GM12878 (cell line): ENCODE measurements at regions not wholly inside any gene's neighbourhood (a gene's known extent, or its start where the extent isn't known, plus 50 kb on each side); places are given as distances from the start of the nearest gene placed in this dataset.
"Not testable (repeated sequence)": the region's sequence is repeated elsewhere in the genome, so short reads cannot be mapped to it uniquely, and the experiment has no call there.

Source experiments
- ATAC-seq: fragments of 200-7000 bp; cut with Tn5 transposase; 3 replicates; pipeline ENCODE4 v1.9.1; 2020; ENCODE audit warnings: mild to moderate bottlenecking, moderate library complexity
- BruUV-seq: library from RNA; stranded (reverse); fragments of 400-500 nt; replicated peaks from 2 replicates; lab custom pipeline; 2021; lab: Mats Ljungman, UMichigan
- CTCF ChIA-PET: fragments of 300-600 bp; sonication (Branson Sonifier 250); formaldehyde crosslinking; extraction: SDS; loops from one replicate; lab custom pipeline; 2021; ENCODE audit warnings: inconsistent platforms; lab: Yijun Ruan, JAX
- POLR2A ChIA-PET: fragments of 350-600 bp; formaldehyde crosslinking; extraction: SDS; loops from one replicate; lab custom pipeline; 2021; ENCODE audit warnings: inconsistent platforms; lab: Charles Lee
- RAD21 ChIA-PET: fragments of 300-600 bp; sonication (Branson Sonifier 250); formaldehyde crosslinking; loops from one replicate; lab custom pipeline; 2023; ENCODE audit warnings: antibody characterized with exemption; ENCODE audit not compliant: unreplicated experiment; lab: Charles Lee
- SMC1A ChIA-PET: fragments of 300-600 bp; sonication (Branson Sonifier 250); formaldehyde crosslinking; loops from one replicate; lab custom pipeline; 2023; ENCODE audit not compliant: unreplicated experiment, uncharacterized antibody; lab: Charles Lee
- DNase-seq: peaks from one replicate; pipeline ENCODE4 v3.0.0-alpha.2; 2011; ENCODE audit warnings: low read depth, low spot score
- FAIRE-seq: peaks from 3 replicates; lab custom pipeline; 2011; peaks lifted over from hg19 to GRCh38; lab: Jason Lieb, UNC
- H2AFZ ChIP-seq: 2 replicates; pipeline ENCODE4 v1.6.0; 2011; ENCODE audit warnings: low read depth, low read length, control low read depth; ENCODE audit not compliant: control insufficient read depth
- H3K27ac ChIP-seq: 2 replicates; pipeline ENCODE4 v1.5.1; 2011; ENCODE audit warnings: control low read depth; ENCODE audit not compliant: control insufficient read depth, insufficient read depth
- H3K27me3 ChIP-seq, 2 experiments: replicated peaks in 1 of 2; 2 replicates each; pipeline versions ENCODE4 v1.6.0 to v1.6.1; 2011; ENCODE audit warnings: low read length in 1 of 2; ENCODE audit not compliant: control insufficient read depth in 2 of 2, insufficient read depth in 2 of 2
- H3K36me3 ChIP-seq, 2 experiments: 2 replicates each; pipeline ENCODE4 v1.5.1; 2011; ENCODE audit warnings: low read length in 1 of 2; ENCODE audit not compliant: control insufficient read depth in 2 of 2, insufficient read depth in 2 of 2
- H3K4me1 ChIP-seq: 2 replicates; pipeline ENCODE4 v1.6.1; 2011; ENCODE audit warnings: mild to moderate bottlenecking, low read length, moderate library complexity, mixed read lengths; ENCODE audit not compliant: control insufficient read depth, insufficient read depth
- H3K4me2 ChIP-seq: 2 replicates; pipeline ENCODE4 v1.6.0; 2011; ENCODE audit warnings: control low read depth; ENCODE audit not compliant: control insufficient read depth, insufficient read depth
- H3K4me3 ChIP-seq: fragments of 200-600 bp; sonication (generic); 2 replicates; pipeline ENCODE4 v1.5.1; 2016
- H3K79me2 ChIP-seq: 2 replicates; pipeline ENCODE4 v1.6.0; 2011; ENCODE audit warnings: low read length; ENCODE audit not compliant: control insufficient read depth, insufficient read depth
- H3K9ac ChIP-seq: 2 replicates; pipeline ENCODE4 v1.8.0; 2011; ENCODE audit warnings: low read length, control low read depth, mixed read lengths; ENCODE audit not compliant: control insufficient read depth, insufficient read depth
- H3K9me3 ChIP-seq: replicated peaks from 3 replicates; pipeline ENCODE4 v1.5.1; 2011; ENCODE audit warnings: mild to moderate bottlenecking, low read length; ENCODE audit not compliant: control insufficient read depth, insufficient read depth
- H4K20me1 ChIP-seq: 2 replicates; pipeline ENCODE4 v1.6.0; 2011; ENCODE audit not compliant: control insufficient read depth, insufficient read depth
- ELK1 ChIP-seq: IDR thresholded peaks from 2 replicates; pipeline ENCODE4 v1.6.1; 2012; ENCODE audit warnings: low read depth, low read length, improper control_type of control experiment
- ESRRA ChIP-seq: IDR thresholded peaks from 2 replicates; pipeline ENCODE4 v1.6.1; 2012; ENCODE audit warnings: mild to moderate bottlenecking, low read length, improper control_type of control experiment
- IKZF1 ChIP-seq: fragments of 450-650 bp; conservative IDR thresholded peaks from 2 replicates; pipeline ENCODE4 v1.6.1; 2017; ENCODE audit warnings: antibody characterized with exemption, mild to moderate bottlenecking
- MYB ChIP-seq: fragments of 150-350 bp; IDR thresholded peaks from 2 replicates; pipeline ENCODE4 v1.6.1; 2014; ENCODE audit warnings: mild to moderate bottlenecking, low read depth, low read length, borderline replicate concordance
- NRF1 ChIP-seq: conservative IDR thresholded peaks from 2 replicates; pipeline ENCODE4 v1.6.1; 2011; ENCODE audit warnings: mild to moderate bottlenecking, low read depth, low read length, improper control_type of control experiment
- POLR2AphosphoS2 ChIP-seq: IDR thresholded peaks from 2 replicates; pipeline ENCODE4 v1.6.1; 2011; ENCODE audit warnings: low read depth, mild to moderate bottlenecking, low read length, improper control_type of control experiment, moderate library complexity
- POLR2AphosphoS5 ChIP-seq: IDR thresholded peaks from 2 replicates; pipeline ENCODE4 v1.6.1; 2011; ENCODE audit warnings: mild to moderate bottlenecking, low read length, inconsistent platforms
- RB1 ChIP-seq: fragments of 450-650 bp; formaldehyde crosslinking; IDR thresholded peaks from 2 replicates; pipeline ENCODE4 v1.6.1; 2017; ENCODE audit warnings: mild to moderate bottlenecking, borderline replicate concordance
- ZZZ3 ChIP-seq: IDR thresholded peaks from 2 replicates; pipeline ENCODE4 v1.6.1; 2011; ENCODE audit warnings: low read depth; ENCODE audit not compliant: control insufficient read depth, insufficient read length
- WGBS: methylation state at CpG from one replicate; pipeline ENCODE4 v1.1.6; 2016; ENCODE audit warnings: low lambda C conversion rate; ENCODE audit not compliant: insufficient replicate concordance, insufficient coverage; ENCODE audit errors: missing lambda C conversion rate; 5-methylcytosine and 5-hydroxymethylcytosine counted together
- in situ Hi-C: fragments of 300-500 bp; cut with MboI; formaldehyde crosslinking; loops from 9 replicates; pipeline ENCODE4 v1.14.3; 2018; ENCODE audit warnings: mixed read lengths
- intact Hi-C: fragments of 100-400 bp; cut with micrococcal nuclease; formaldehyde crosslinking; loops from one replicate; pipeline ENCODE4 v1.14.2; 2022; ENCODE audit not compliant: unreplicated experiment
- TF ChIP-seq, protein P1 (sequence below): IDR thresholded peaks from 2 replicates; pipeline ENCODE4 v1.6.1; 2012; ENCODE audit warnings: low read depth, low read length, improper control_type of control experiment

- no peak for TF ChIP-seq POLR2AphosphoS2
- TF ChIP-seq RB1 = no peak
- no peak for TF ChIP-seq ELK1
- no peak for TF ChIP-seq NRF1
Measured at GRCh38 chr13:88726075-88726474, 1054.9 kb downstream of the SLITRK5 start (continued).

DNA sequence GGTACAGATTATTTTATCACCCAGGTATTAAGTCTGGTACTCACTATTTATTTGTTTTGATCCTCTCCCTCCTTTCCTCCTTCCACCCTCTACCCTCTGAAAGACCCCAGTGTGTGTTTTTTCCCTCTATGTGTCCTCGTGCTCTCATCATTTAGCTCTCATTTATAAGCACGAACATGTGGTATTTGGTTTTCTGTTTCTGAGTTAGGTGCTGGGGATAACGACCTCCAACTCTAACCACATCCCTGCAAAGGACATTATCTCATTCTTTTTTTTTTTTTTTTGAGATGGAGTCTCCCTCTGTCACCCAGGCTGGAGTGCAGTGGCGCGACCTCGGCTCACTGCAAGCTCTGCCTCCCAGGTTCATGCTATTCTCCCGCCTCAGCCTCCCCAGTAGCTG is 1056.1 kb downstream of the SLITRK5 start:
- H3K4me2 ChIP-seq, DNase-seq, RAD21 ChIA-PET, FAIRE-seq, H3K36me3 ChIP-seq, H3K4me3 ChIP-seq, SMC1A ChIA-PET, ATAC-seq, BruUV-seq, H3K79me2 ChIP-seq, H2AFZ ChIP-seq, in situ Hi-C loops, H3K9me3 ChIP-seq, H3K27ac ChIP-seq, POLR2A ChIA-PET, H4K20me1 ChIP-seq, H3K27me3 ChIP-seq, intact Hi-C loops, H3K4me1 ChIP-seq, H3K9ac ChIP-seq, CTCF ChIA-PET: not testable (repeated sequence)
- 19% methylated on average over 4 of the region's 7 CpGs for WGBS

DNA sequence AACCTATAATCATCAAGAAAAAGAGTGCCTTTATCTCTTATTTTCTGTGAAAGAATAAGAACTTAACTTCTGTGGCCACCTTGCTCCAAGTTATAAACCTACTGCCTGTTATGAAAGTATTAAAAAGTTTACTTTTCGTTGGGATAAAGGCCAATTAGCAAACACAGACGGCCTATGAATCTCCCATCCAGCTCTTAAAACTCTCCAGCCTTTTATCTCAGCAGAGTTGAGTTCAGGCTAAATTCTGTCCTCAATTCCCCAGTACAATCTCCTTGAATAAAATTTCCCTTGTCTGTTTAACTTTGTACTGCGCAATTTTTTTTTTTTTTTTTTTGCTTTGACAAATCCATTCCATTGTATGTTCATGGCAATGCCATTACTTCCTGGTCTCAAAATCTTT is 1058.4 kb downstream of the SLITRK5 start:
- Histone ChIP-seq H3K36me3 (no peaks in the 10 kb centered on the region), H3K79me2 (no peaks in the 10 kb centered on the region), H3K4me2 (no peak overlapping the region)
- SMC1A ChIA-PET = no interaction called here
- CTCF ChIA-PET = interaction anchor here (0.7 kb wide), 1 partner anchor 203 kb away, joined by 3 read pairs; no protein-coding TSS in a partner anchor
- intact Hi-C loops = no loop called here
- no peak for TF ChIP-seq IKZF1
- no peak for TF ChIP-seq MYB
- TF ChIP-seq ZZZ3 = no peak
- TF ChIP-seq ESRRA = no peak
- TF ChIP-seq, protein P1, sequence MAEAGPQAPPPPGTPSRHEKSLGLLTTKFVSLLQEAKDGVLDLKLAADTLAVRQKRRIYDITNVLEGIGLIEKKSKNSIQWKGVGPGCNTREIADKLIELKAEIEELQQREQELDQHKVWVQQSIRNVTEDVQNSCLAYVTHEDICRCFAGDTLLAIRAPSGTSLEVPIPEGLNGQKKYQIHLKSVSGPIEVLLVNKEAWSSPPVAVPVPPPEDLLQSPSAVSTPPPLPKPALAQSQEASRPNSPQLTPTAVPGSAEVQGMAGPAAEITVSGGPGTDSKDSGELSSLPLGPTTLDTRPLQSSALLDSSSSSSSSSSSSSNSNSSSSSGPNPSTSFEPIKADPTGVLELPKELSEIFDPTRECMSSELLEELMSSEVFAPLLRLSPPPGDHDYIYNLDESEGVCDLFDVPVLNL = no peak
- TF ChIP-seq POLR2AphosphoS5 = no peak
- TF ChIP-seq, all 136 proteins: peak for 0
- ChIA-PET POLR2A (no interaction called here), RAD21 (no interaction called here)
- Histone ChIP-seq H3K9ac (no peak overlapping the region), H2AFZ (no peak overlapping the region), H3K9me3 (no peaks in the 10 kb centered on the region; the same call in 2 of the 3 replicates), H4K20me1 (no peaks in the 10 kb centered on the region), H3K27me3 (no peaks in the 10 kb centered on the region), H3K4me1 (no peaks in the 10 kb centered on the region), H3K27ac (no peak overlapping the region), H3K4me3 (no peak overlapping the region)
- no TSS peak for BruUV-seq
- ATAC-seq = no peak
- DNase-seq = no peak
- WGBS = 33% methylated on average over 3 of the region's 3 CpGs
- in situ Hi-C loops = no loop called here
- no peak for FAIRE-seq
